ENCODE measurements at regions not wholly inside any gene's neighbourhood (a gene's known extent, or its start where the extent isn't known, plus 50 kb on each side); places are given as distances from the start of the nearest gene placed in this dataset.

- no TSS peak for BruUV-seq (replicated peaks)
- intact Hi-C loops (cut with micrococcal nuclease): no loop called here
- Histone ChIP-seq H3K4me3 (ENCODE audit: low read length) (no peak overlapping the region), H3K36me3 (ENCODE audit: low read depth, low read length) (no peaks in the 10 kb centered on the region), H4K20me1 (ENCODE audit: low read length) (no peaks in the 10 kb centered on the region), H2AFZ (ENCODE audit: low read length) (no peak overlapping the region), H3K79me2 (ENCODE audit: low read length) (no peaks in the 10 kb centered on the region), H3K27ac (ENCODE audit: low read length) (no peak overlapping the region), H3F3A (ENCODE audit: low read length, unreplicated experiment) (no peaks in the 10 kb centered on the region), H3K9me3 (ENCODE audit: low read length) (no peaks in the 10 kb centered on the region), H3K9me2 (replicated peaks; ENCODE audit: low read length) (no peaks in the 10 kb centered on the region), H3K9ac (ENCODE audit: low read length) (no peak overlapping the region), H3K4me1 (ENCODE audit: insufficient read depth, low read length) (peaks cover 7% of the 10 kb centered on the region; the same call in 1 of the 2 replicates), H3K4me2 (ENCODE audit: low read length) (no peak overlapping the region), H3K27me3 (ENCODE audit: low read length) (no peaks in the 10 kb centered on the region)
- DNase-seq (no peak), ATAC-seq (no peak)
- POLR2A ChIA-PET (ENCODE audit: unreplicated experiment): no interaction called here
- CTCF ChIA-PET: no interaction called here
- TF ChIP-seq EZH2 (IDR thresholded peaks at IDR 0.05; ENCODE audit: low read length, unreplicated experiment) (no peak), EZH2phosphoT487 (IDR thresholded peaks at IDR 0.05; ENCODE audit: borderline replicate concordance, low read length) (no peak)
- TF ChIP-seq, protein P1, sequence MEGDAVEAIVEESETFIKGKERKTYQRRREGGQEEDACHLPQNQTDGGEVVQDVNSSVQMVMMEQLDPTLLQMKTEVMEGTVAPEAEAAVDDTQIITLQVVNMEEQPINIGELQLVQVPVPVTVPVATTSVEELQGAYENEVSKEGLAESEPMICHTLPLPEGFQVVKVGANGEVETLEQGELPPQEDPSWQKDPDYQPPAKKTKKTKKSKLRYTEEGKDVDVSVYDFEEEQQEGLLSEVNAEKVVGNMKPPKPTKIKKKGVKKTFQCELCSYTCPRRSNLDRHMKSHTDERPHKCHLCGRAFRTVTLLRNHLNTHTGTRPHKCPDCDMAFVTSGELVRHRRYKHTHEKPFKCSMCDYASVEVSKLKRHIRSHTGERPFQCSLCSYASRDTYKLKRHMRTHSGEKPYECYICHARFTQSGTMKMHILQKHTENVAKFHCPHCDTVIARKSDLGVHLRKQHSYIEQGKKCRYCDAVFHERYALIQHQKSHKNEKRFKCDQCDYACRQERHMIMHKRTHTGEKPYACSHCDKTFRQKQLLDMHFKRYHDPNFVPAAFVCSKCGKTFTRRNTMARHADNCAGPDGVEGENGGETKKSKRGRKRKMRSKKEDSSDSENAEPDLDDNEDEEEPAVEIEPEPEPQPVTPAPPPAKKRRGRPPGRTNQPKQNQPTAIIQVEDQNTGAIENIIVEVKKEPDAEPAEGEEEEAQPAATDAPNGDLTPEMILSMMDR (conservative IDR thresholded peaks at IDR 0.05; ENCODE audit: low read depth, low read length): no peak
These were observed 106.3 kb downstream of the LRIG3 start for GRCh38 chr12:58814036-58814435.

GRCh38 chr12:58815235-58815634, 105.1 kb downstream of the LRIG3 start:
- ChIA-PET CTCF (no interaction called here), POLR2A (ENCODE audit: unreplicated experiment) (no interaction called here)
- no peak overlapping the region for H3K27ac ChIP-seq (ENCODE audit: low read length)
- no peaks in the 10 kb centered on the region for H3K9me3 ChIP-seq (ENCODE audit: low read length)
- no peaks in the 10 kb centered on the region for H3K27me3 ChIP-seq (ENCODE audit: low read length)
- H3K4me1 ChIP-seq (ENCODE audit: insufficient read depth, low read length): peaks cover 7% of the 10 kb centered on the region; the same call in 1 of the 2 replicates
- H3K36me3 ChIP-seq (ENCODE audit: low read depth, low read length): no peaks in the 10 kb centered on the region
- H3F3A ChIP-seq (ENCODE audit: low read length, unreplicated experiment): no peaks in the 10 kb centered on the region
- BruUV-seq (replicated peaks): no TSS peak
- H2AFZ ChIP-seq (ENCODE audit: low read length): no peak overlapping the region
- H4K20me1 ChIP-seq (ENCODE audit: low read length): no peaks in the 10 kb centered on the region
- H3K9ac ChIP-seq (ENCODE audit: low read length): no peak overlapping the region
- H3K4me2 ChIP-seq (ENCODE audit: low read length): no peak overlapping the region
- no peak for TF ChIP-seq EZH2 (IDR thresholded peaks at IDR 0.05; ENCODE audit: low read length, unreplicated experiment)
- TF ChIP-seq, protein P1 (conservative IDR thresholded peaks at IDR 0.05; ENCODE audit: low read depth, low read length): no peak
- TF ChIP-seq EZH2phosphoT487 (IDR thresholded peaks at IDR 0.05; ENCODE audit: borderline replicate concordance, low read length): no peak
- ATAC-seq (no peak), DNase-seq (no peak)
- intact Hi-C loops (cut with micrococcal nuclease): no loop called here
- no peak overlapping the region for H3K4me3 ChIP-seq (ENCODE audit: low read length)
- no peaks in the 10 kb centered on the region for H3K9me2 ChIP-seq (replicated peaks; ENCODE audit: low read length)
- no peaks in the 10 kb centered on the region for H3K79me2 ChIP-seq (ENCODE audit: low read length)

DNA sequence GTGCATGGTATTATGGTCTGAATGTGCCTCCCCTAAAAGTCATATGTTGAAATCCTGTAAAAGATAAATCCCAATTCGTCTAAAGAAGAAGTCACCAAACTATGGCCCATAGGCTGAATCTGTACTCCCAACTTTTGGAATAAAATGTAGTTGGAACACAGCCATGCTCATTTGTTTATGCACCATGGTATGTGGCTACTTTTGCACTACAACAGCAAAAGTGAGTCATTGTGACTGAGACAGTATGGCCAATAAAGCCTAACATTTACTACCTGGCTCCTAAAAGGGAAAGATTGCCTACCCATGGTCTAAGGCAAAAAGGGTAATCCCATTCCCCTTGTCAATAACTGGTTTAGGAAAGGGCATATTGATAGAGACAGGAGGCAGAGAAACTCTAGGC, 101.8 kb downstream of the LRIG3 start:
- no peaks in the 10 kb centered on the region for H3F3A ChIP-seq (ENCODE audit: low read length, unreplicated experiment)
- intact Hi-C loops (cut with micrococcal nuclease): no loop called here
- no peak overlapping the region for H2AFZ ChIP-seq (ENCODE audit: low read length)
- DNase-seq: peak; percentile 78
- no peak overlapping the region for H3K9ac ChIP-seq (ENCODE audit: low read length)
- H3K36me3 ChIP-seq (ENCODE audit: low read depth, low read length): no peaks in the 10 kb centered on the region
- ChIA-PET CTCF (interaction anchor here (0.6 kb wide), 1 partner anchor 514 kb away, joined by 3 read pairs; no protein-coding TSS in a partner anchor), POLR2A (ENCODE audit: unreplicated experiment) (no interaction called here)
- no peaks in the 10 kb centered on the region for H3K9me3 ChIP-seq (ENCODE audit: low read length)
- no peaks in the 10 kb centered on the region for H4K20me1 ChIP-seq (ENCODE audit: low read length)
- H3K27ac ChIP-seq (ENCODE audit: low read length): no peak overlapping the region
- no peak overlapping the region for H3K4me2 ChIP-seq (ENCODE audit: low read length)
- H3K4me3 ChIP-seq (ENCODE audit: low read length): no peak overlapping the region
- no peaks in the 10 kb centered on the region for H3K27me3 ChIP-seq (ENCODE audit: low read length)
- peak; percentile 70 for ATAC-seq
- BruUV-seq (replicated peaks): no TSS peak
- no peaks in the 10 kb centered on the region for H3K9me2 ChIP-seq (replicated peaks; ENCODE audit: low read length)
- peaks cover 7% of the 10 kb centered on the region; the same call in 1 of the 2 replicates for H3K4me1 ChIP-seq (ENCODE audit: insufficient read depth, low read length)
- TF ChIP-seq EZH2 (IDR thresholded peaks at IDR 0.05; ENCODE audit: low read length, unreplicated experiment): no peak
- no peak for TF ChIP-seq EZH2phosphoT487 (IDR thresholded peaks at IDR 0.05; ENCODE audit: borderline replicate concordance, low read length)
- TF ChIP-seq, protein P1 (conservative IDR thresholded peaks at IDR 0.05; ENCODE audit: low read depth, low read length): no peak
- H3K79me2 ChIP-seq (ENCODE audit: low read length): no peaks in the 10 kb centered on the region
